H1 (cell line): ENCODE measurements at regions not wholly inside any gene's neighbourhood (a gene's known extent, or its start where the extent isn't known, plus 50 kb on each side); places are given as distances from the start of the nearest gene placed in this dataset.

Experiments used
- CTCF ChIA-PET: fragments of 300-600 bp; sonication (Branson Sonifier 250); formaldehyde crosslinking; loops from one replicate; lab custom pipeline; 2021; ENCODE audit not compliant: partially characterized antibody; lab: Charles Lee
- POLR2A ChIA-PET: fragments of 300-600 bp; sonication (Branson Sonifier 250); formaldehyde crosslinking; loops from one replicate; lab custom pipeline; 2021; ENCODE audit warnings: inconsistent platforms; ENCODE audit not compliant: partially characterized antibody; lab: Charles Lee
- DNase-seq, 2 experiments: peaks; one replicate each; pipeline versions ENCODE4 v3.0.0 to v3.0.0-alpha.2; 2010 to 2022; ENCODE audit warnings: low spot score in 2 of 2, low read depth in 1 of 2, mixed read lengths in 1 of 2
- FAIRE-seq: peaks from 2 replicates; lab custom pipeline; 2011; peaks lifted over from hg19 to GRCh38; lab: Jason Lieb, UNC
- H2AFZ ChIP-seq: 2 replicates; pipeline ENCODE4 v1.8.1; 2012; ENCODE audit warnings: low read length, inconsistent platforms
- H2AK5ac ChIP-seq: 2 replicates; pipeline ENCODE4 v1.6.1; 2013; ENCODE audit warnings: low read depth, low read length
- H2BK120ac ChIP-seq: replicated peaks from 2 replicates; pipeline ENCODE3; 2013; ENCODE audit warnings: low read depth, low read length, inconsistent platforms
- H2BK12ac ChIP-seq: 2 replicates; pipeline ENCODE4 v1.6.1; 2013; ENCODE audit warnings: low read depth, low read length
- H2BK15ac ChIP-seq: 2 replicates; pipeline ENCODE4 v1.6.1; 2013; ENCODE audit warnings: low read length
- H2BK20ac ChIP-seq: 2 replicates; pipeline ENCODE4 v1.6.1; 2013; ENCODE audit warnings: low read length
- H2BK5ac ChIP-seq: 2 replicates; pipeline ENCODE4 v1.6.1; 2013; ENCODE audit warnings: low read depth, low read length
- H3K14ac ChIP-seq: 2 replicates; pipeline ENCODE4 v1.6.1; 2013; ENCODE audit warnings: inconsistent platforms; ENCODE audit not compliant: insufficient read length
- H3K18ac ChIP-seq: 2 replicates; pipeline ENCODE4 v1.6.1; 2013; ENCODE audit warnings: low read length; ENCODE audit errors: extremely low read depth
- H3K23ac ChIP-seq: 2 replicates; pipeline ENCODE4 v1.6.1; 2013; ENCODE audit warnings: inconsistent platforms; ENCODE audit not compliant: insufficient read length
- H3K23me2 ChIP-seq: 2 replicates; pipeline ENCODE4 v1.6.1; 2013; ENCODE audit warnings: low read depth, low read length
- H3K27ac ChIP-seq: 2 replicates; pipeline ENCODE4 v1.6.1; 2011; ENCODE audit warnings: low read depth, low read length, inconsistent platforms
- H3K27me3 ChIP-seq, 4 experiments: replicated peaks in 1 of 4; 1 replicate in 1 of 4; 2 replicates in 3 of 4; pipeline versions ENCODE4 v1.6.1 to v1.8.1; 2011 to 2013; ENCODE audit warnings: low read length in 3 of 4, mild to moderate bottlenecking in 3 of 4, inconsistent platforms in 2 of 4, mixed read lengths in 2 of 4, moderate library complexity in 1 of 4; ENCODE audit not compliant: control insufficient read depth in 3 of 4, insufficient read depth in 3 of 4; ENCODE audit errors: extremely low read depth in 1 of 4
- H3K36me3 ChIP-seq, 4 experiments: 2 replicates each; pipeline versions ENCODE4 v1.6.1 to v1.8.1; 2011 to 2013; ENCODE audit warnings: mild to moderate bottlenecking in 4 of 4, low read length in 3 of 4, moderate library complexity in 2 of 4, control low read depth in 1 of 4, inconsistent platforms in 1 of 4; ENCODE audit not compliant: insufficient read depth in 4 of 4, control insufficient read depth in 2 of 4
- H3K4ac ChIP-seq: replicated peaks from 2 replicates; pipeline ENCODE3; 2013; ENCODE audit warnings: low read length, low read depth, mixed read lengths, inconsistent platforms; ENCODE audit not compliant: insufficient read length
- H3K4me1 ChIP-seq, 4 experiments: replicated peaks in 1 of 4; 1 replicate in 1 of 4; 2 replicates in 3 of 4; pipeline versions ENCODE4 v1.6.1 to v1.8.1; 2011 to 2013; ENCODE audit warnings: low read length in 3 of 4, inconsistent platforms in 2 of 4, mixed read lengths in 1 of 4; ENCODE audit not compliant: insufficient read depth in 4 of 4, control insufficient read depth in 3 of 4
- H3K4me2 ChIP-seq, 2 experiments: 2 replicates each; pipeline versions ENCODE4 v1.6.1 to v1.8.1; 2011 to 2013; ENCODE audit warnings: low read depth in 2 of 2, low read length in 2 of 2, control low read depth in 1 of 2, inconsistent platforms in 1 of 2, mild to moderate bottlenecking in 1 of 2; ENCODE audit not compliant: insufficient read depth in 1 of 2
- H3K4me3 ChIP-seq, 4 experiments: fragments of 200-600, 300-600 bp in 1 of 4; sonication (generic), shearing (Covaris generic), sonication (Bioruptor Twin) in 1 of 4; 2 replicates each; pipeline versions ENCODE4 v1.5.1 to v1.8.1; 2011 to 2016; ENCODE audit warnings: low read length in 4 of 4, low read depth in 3 of 4, control low read depth in 2 of 4, inconsistent platforms in 2 of 4, mild to moderate bottlenecking in 2 of 4, mixed read lengths in 1 of 4, moderate library complexity in 1 of 4; ENCODE audit not compliant: insufficient read depth in 2 of 4; ENCODE audit errors: extremely low read depth in 1 of 4
- H3K56ac ChIP-seq: replicated peaks from 2 replicates; pipeline ENCODE3; 2013; ENCODE audit warnings: low read depth, mild to moderate bottlenecking, mixed read lengths, low read length, inconsistent platforms; ENCODE audit not compliant: insufficient read length
- H3K79me1 ChIP-seq: 2 replicates; pipeline ENCODE4 v1.6.1; 2013; ENCODE audit warnings: low read depth, low read length, control low read depth
- H3K79me2 ChIP-seq, 2 experiments: 2 replicates each; pipeline versions ENCODE4 v1.6.1 to v1.8.1; 2012 to 2013; ENCODE audit warnings: low read length in 2 of 2, mild to moderate bottlenecking in 2 of 2, inconsistent platforms in 1 of 2; ENCODE audit not compliant: insufficient read depth in 2 of 2, control insufficient read depth in 1 of 2
- H3K9ac ChIP-seq, 4 experiments: replicated peaks in 1 of 4; 1 replicate in 1 of 4; 2 replicates in 3 of 4; pipeline versions ENCODE4 v1.6.1 to v1.8.1; 2011 to 2013; ENCODE audit warnings: low read depth in 3 of 4, low read length in 3 of 4, control low read depth in 2 of 4, mild to moderate bottlenecking in 2 of 4, moderate library complexity in 2 of 4, inconsistent platforms in 1 of 4; ENCODE audit errors: extremely low read depth in 1 of 4
- H3K9me3 ChIP-seq, 2 experiments: 2 replicates each; pipeline versions ENCODE4 v1.6.1 to v1.8.1; 2012 to 2013; ENCODE audit warnings: mild to moderate bottlenecking in 2 of 2, moderate library complexity in 2 of 2, control low read depth in 1 of 2, inconsistent platforms in 1 of 2, low read depth in 1 of 2, low read length in 1 of 2, mixed read lengths in 1 of 2; ENCODE audit not compliant: insufficient read depth in 2 of 2
- H4K20me1 ChIP-seq, 2 experiments: replicated peaks in 1 of 2; 2 replicates each; pipeline versions ENCODE3 to v1.8.1; 2011 to 2013; ENCODE audit warnings: inconsistent platforms in 2 of 2, low read length in 2 of 2, mild to moderate bottlenecking in 1 of 2; ENCODE audit not compliant: insufficient read depth in 2 of 2, control insufficient read depth in 1 of 2
- H4K5ac ChIP-seq: 2 replicates; pipeline ENCODE4 v1.6.1; 2013; ENCODE audit warnings: low read length, low read depth, mixed read lengths, inconsistent platforms; ENCODE audit not compliant: insufficient read length
- H4K8ac ChIP-seq: 2 replicates; pipeline ENCODE4 v1.8.0; 2013; ENCODE audit warnings: mild to moderate bottlenecking, moderate library complexity, low read length, inconsistent platforms; ENCODE audit not compliant: insufficient read depth; ENCODE audit errors: extremely low read depth
- H4K91ac ChIP-seq: replicated peaks from 2 replicates; pipeline ENCODE3; 2013; ENCODE audit warnings: low read length, mixed read lengths, inconsistent platforms; ENCODE audit not compliant: insufficient read length
- CEBPB ChIP-seq: IDR thresholded peaks from 2 replicates; pipeline ENCODE4 v1.6.1; 2012; ENCODE audit warnings: low read depth, low read length
- POLR2AphosphoS5 ChIP-seq: IDR thresholded peaks from 2 replicates; pipeline ENCODE4 v1.6.1; 2011; ENCODE audit warnings: low read depth, low read length
- WGBS, 2 experiments: shearing (Covaris generic) in 1 of 2; methylation state at CpG; one replicate each; pipeline versions ENCODE4 v1.1.6 to v1.1.7; 2013 to 2015; ENCODE audit warnings: low lambda C conversion rate in 2 of 2, mixed read lengths in 2 of 2, inconsistent platforms in 1 of 2, low coverage in 1 of 2, missing lambda C conversion rate in 1 of 2; ENCODE audit not compliant: insufficient replicate concordance in 2 of 2, insufficient coverage in 1 of 2, insufficient read length in 1 of 2; ENCODE audit errors: extremely low coverage in 1 of 2, missing lambda C conversion rate in 1 of 2; 5-methylcytosine and 5-hydroxymethylcytosine counted together

- Histone ChIP-seq H2BK120ac (no peak overlapping the region), H2BK15ac (no peak overlapping the region), H3K27me3 (no peaks in the 10 kb centered on the region), H4K91ac (no peak overlapping the region), H4K5ac (no peak overlapping the region), H3K18ac (no peak overlapping the region), H3K9ac (no peak overlapping the region), H2AK5ac (no peak overlapping the region), H3K56ac (no peak overlapping the region), H3K23me2 (no peaks in the 10 kb centered on the region), H4K20me1 (no peaks in the 10 kb centered on the region), H3K4ac (no peak overlapping the region), H2BK20ac (no peak overlapping the region), H3K4me1 (peaks cover 0 to 3% (median 0%) of the 10 kb centered on the region in 4 experiments; a peak in 1 of 7 replicates), H3K27ac (no peak overlapping the region), H2AFZ (no peak overlapping the region), H3K79me2 (no peaks in the 10 kb centered on the region), H2BK5ac (no peak overlapping the region), H3K9me3 (0 out of 4 replicates have a peak, but pooled peaks cover 0 to 3% of the 10 kb centered on the region in 2 experiments), H3K36me3 (no peaks in the 10 kb centered on the region), H3K79me1 (no peaks in the 10 kb centered on the region), H4K8ac (no peak overlapping the region)
- ChIA-PET CTCF (interaction anchor here (0.6 to 1.8 kb wide), 2 partner anchors 10 to 104 kb away, joined by 3 to 5 read pairs; no protein-coding TSS in a partner anchor), POLR2A (no interaction called here)
- DNase-seq (no peak), FAIRE-seq (no peak)
- WGBS, 2 experiments = 89% methylated on average over 8 of the region's 8 CpGs; no CpG with 5 or more reads in 1 of the 2 experiments
- no peak for TF ChIP-seq POLR2AphosphoS5
- no peak for TF ChIP-seq CEBPB
- TF ChIP-seq, all 59 proteins: peak for 0
- H2BK12ac ChIP-seq = no peak overlapping the region
- no peak overlapping the region for H3K4me3 ChIP-seq
- H3K23ac ChIP-seq = no peak overlapping the region
- H3K14ac ChIP-seq = no peak overlapping the region
- H3K4me2 ChIP-seq = no peak overlapping the region
These were observed 907.6 kb downstream of the EPHA4 start for GRCh38 chr2:220664272-220665107.
